Adipose tissue (tissue), 3 donors: ENCODE measurements at regions not wholly inside any gene's neighbourhood (a gene's known extent, or its start where the extent isn't known, plus 50 kb on each side); places are given as distances from the start of the nearest gene placed in this dataset.
"Not testable (repeated sequence)": the region's sequence is repeated elsewhere in the genome, so short reads cannot be mapped to it uniquely, and the experiment has no call there.

Experiments
- H3K27ac ChIP-seq: one replicate; pipeline ENCODE4 v1.5.1; 2013; ENCODE audit warnings: low read depth, low read length
- WGBS, 3 donors: extraction: QIAGEN DNeasy Blood & Tissue Kit; methylation state at CpG; one replicate each; pipeline ENCODE4 v1.1.7; 2013; 5-methylcytosine and 5-hydroxymethylcytosine counted together
- donor health status: healthy with polysubstance abuse.
- donor health status: Bipolar disorder and iron deficiency.
- donor health status: healthy.

- 93 to 97% (median 97%) methylated on average over 3 of the region's 3 CpGs for WGBS, 3 donors
- H3K27ac ChIP-seq: no peak overlapping the region
Observed at GRCh38 chr6:170145272-170145592, 145.6 kb downstream of the DLL1 start.

DNA sequence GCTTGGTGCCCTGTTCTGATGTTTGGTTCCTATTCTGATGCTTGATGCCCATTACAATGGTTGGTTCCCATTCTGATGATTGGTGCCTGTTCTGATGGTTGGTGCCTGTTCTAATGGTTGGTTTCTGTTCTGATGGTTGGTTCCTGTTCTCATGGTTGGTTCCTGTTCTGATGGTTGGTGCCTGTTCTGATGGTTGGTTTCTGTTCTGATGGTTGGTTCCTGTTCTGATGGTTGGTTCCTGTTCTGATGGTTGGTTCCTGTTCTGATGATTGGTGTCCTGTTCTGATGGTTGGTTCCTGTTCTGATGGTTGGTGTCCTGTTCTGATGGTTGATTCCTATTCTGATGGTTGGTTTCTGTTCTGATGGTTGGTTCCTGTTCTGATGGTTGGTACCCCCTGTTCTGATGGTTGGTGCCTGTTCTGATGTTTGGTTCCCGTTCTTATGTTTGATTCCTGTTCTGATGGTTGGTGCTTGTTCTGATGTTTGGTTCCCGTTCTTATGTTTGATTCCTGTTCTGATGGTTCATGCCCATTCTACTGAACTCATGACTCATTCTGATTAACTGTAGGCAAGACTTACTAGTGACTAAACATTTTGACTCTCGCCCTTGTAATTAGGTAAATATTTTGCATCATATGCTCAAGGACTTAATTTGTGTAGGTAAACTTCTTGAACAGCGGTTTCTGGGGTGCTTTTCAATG lies 146.2 kb downstream of the DLL1 start:
- H3K27ac ChIP-seq: no peak overlapping the region
- 49 to 77% (median 68%) methylated on average over 4 of the region's 4 CpGs for WGBS, 3 donors

DNA sequence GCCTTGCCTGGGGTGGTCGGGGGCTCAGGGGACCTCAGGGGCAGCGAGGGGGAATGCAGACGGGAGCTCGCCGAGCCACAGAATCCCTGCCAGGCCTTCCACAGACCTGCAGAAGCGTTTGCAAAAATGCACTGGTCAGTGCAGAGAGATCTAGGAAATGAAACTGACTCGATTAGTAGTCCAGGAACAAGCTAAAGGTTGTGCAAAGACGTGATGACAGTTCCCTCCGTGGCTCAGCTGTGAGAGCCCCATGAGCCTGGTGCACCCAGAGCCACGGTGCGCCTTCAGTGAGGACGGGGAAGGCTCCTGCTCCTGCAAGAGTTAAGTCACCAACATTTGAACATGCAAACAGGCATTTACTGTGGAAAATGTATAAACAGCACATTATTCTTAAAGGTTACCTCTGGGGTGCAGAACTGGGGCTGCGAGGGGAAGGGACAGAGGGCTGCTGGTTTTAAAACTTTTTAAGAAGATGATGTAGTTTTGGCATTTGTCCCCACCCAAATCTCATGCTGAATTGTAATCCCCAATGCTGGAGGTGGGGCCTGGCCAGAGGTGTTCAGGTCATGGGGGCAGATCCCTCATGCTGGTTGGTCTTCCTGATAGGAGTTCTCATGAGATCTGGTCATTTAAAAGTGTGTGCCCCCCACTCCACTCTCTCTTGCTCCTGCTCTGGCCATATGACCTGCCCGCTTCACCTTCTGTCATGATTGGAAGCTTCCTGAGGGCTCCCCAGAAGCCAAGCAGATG lies 147.3 kb downstream of the DLL1 start:
- 62 to 76% (median 69%) methylated on average over 14 of the region's 14 CpGs for WGBS, 3 donors

DNA sequence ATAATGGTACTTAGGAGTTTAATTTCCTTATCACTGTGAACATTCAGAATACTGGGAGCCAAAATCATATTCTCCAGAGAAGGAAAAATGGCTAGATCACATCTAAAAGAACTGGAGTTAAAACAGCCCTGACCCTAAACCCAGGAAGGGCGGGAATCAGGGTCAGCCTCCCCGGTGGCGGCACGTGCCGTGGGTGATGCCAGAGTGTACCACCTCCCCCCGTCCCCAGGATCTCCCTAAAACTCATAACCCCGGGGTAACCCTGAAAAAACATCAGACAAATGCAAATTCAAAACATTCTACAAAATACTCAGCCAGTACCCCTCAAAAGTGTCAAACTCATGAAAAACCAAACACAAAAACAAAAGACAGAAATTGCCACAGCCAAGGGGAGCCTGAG lies 148.3 kb downstream of the DLL1 start:
- 83 to 84% (median 83%) methylated on average over 7 of the region's 7 CpGs for WGBS, 3 donors
- no peak overlapping the region for H3K27ac ChIP-seq

More for the DNA sequence above, 147.3 kb downstream of the DLL1 start:
- H3K27ac ChIP-seq: no peak overlapping the region

- not testable (repeated sequence) for H3K27ac ChIP-seq
- WGBS, 3 donors: 87 to 92% (median 87%) methylated on average over 10 of the region's 10 CpGs
Observed at GRCh38 chr6:170141061-170141460, 149.8 kb downstream of the DLL1 start.

DNA sequence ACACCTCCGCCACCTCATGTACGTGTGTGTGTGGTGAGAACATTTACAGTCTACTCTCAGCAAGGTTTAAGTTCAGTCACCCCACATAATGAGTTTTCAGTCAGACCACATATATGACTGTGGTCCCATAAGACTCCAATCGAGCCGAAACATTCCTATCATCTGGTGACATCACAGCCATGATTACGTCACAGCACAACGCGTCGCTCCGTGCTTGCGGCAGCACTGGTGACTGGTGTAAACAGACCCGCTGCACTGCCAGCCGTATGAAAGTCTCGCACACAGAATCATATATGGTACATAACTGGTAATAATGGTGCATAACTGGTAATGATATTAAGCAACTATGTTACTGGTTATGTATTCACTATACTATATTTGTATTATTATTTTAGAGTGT lies 150.7 kb downstream of the DLL1 start:
- 85 to 89% (median 88%) methylated on average over 13 of the region's 13 CpGs for WGBS, 3 donors
- no peak overlapping the region for H3K27ac ChIP-seq

DNA sequence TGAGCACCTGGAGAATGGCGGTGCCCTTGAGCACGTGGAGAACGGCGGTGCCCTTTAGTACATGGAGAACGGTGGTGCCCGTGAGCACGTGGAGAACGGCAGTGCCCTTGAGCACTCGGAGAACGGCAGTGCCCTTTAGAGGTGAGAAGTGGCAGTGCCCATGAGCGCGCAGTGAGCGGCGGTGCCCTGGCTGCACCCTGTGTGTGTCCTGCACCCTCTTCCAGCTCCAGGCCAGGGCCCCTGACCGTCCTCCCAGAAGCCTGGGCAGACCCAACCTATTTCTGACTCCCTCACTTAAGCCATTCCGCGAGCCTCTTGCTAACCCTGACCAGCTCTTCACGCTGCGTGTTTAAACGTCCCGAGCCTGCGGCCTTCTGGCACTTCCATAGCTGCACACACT lies 151.3 kb downstream of the DLL1 start:
- WGBS, 3 donors: 89 to 94% (median 94%) methylated on average over 22 of the region's 22 CpGs
- no peak overlapping the region for H3K27ac ChIP-seq

DNA sequence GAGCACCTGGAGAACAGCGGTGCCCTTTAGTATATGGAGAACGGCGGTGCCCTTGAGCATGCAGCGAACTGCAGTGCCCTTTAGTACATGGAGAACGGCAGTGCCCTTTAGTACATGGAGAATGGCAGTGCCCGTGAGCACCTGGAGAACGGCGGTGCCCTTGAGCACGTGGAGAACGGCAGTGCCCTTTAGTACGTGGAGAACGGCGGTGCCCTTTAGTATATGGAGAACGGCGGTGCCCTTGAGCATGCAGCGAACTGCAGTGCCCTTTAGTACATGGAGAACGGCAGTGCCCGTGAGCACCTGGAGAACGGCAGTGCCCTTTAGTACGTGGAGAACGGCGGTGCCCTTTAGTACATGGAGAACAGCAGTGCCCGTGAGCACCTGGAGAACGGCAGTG lies 151.8 kb downstream of the DLL1 start:
- 91 to 94% (median 91%) methylated on average over 24 of the region's 24 CpGs for WGBS, 3 donors
- H3K27ac ChIP-seq: not testable (repeated sequence)

GRCh38 chr6:170137911-170138910 lies 152.7 kb downstream of the DLL1 start:
- no peak overlapping the region for H3K27ac ChIP-seq
- 74 to 82% (median 78%) methylated on average over 40 of the region's 40 CpGs for WGBS, 3 donors

- H3K27ac ChIP-seq: no peak overlapping the region
Observed at GRCh38 chr6:170137176-170137891, 153.5 kb downstream of the DLL1 start.

DNA sequence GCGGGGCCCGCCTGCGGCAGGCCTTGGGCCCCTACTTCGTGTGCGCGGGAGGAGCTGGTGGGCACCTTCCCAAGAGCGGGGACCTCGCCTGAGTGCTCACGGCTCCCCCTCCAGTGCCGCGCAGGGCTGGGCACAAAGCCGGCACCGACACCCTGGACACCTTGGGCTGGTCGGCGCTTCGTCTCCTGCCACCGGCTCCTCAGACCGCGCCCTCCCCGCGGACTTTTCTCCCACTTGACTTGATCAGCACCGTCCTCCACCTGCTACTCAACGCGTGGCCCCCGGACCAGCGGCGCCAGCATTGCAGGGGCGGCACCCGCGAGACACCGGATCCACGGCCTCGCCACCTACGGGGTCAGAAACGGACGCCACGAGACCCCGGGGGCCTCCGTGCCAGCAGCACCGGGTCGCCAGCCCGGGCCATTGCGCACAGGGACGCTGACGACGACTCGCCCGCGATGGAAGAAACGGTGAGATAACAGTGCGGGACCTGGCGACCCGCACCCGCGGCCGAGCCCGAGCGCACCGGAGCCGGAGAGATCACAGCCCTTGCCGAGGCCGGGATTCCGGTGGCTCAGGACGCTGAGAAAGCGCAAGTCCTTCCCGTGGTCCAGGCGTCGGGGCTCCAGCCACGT lies 154.2 kb downstream of the DLL1 start:
- no peak overlapping the region for H3K27ac ChIP-seq
- 91 to 95% (median 94%) methylated on average over 62 to 69 of the region's 69 CpGs for WGBS, 3 donors

More at GRCh38 chr6:170137176-170137891, 153.5 kb downstream of the DLL1 start:
- WGBS, 3 donors: 56 to 83% (median 61%) methylated on average over 50 of the region's 50 CpGs

DNA sequence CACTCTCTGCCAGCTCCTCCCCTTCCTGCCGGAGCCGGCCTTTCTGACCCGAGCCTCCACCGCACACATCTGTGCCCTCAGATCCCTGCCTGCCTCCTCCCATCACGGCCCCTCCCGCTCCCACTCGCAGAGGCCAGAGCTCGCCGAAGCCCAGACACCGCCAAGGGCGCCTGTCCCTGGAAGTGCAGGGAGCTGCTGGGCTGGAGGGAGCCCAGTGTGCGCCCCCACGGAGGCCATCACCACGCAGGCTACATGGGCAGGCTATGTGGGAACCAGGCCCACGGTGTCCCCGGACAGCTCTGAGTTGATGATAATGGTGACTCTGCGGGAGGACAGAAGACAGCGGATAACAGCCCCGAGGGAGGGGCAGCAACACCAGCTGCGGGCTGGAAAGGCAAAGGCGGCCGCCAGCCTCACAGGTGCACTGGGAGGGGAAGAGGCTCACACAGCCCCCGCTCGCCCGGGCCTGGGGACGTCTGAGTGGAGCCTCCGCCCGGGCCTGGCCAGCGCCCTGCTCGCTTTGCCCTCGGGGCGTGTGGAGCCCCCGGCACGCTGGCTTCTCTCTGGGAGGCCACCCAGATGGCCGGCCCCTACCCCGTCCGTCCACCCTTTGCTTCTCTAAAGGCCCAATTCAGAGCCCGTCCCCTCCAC lies 154.9 kb downstream of the DLL1 start:
- WGBS, 3 donors: 77 to 83% (median 80%) methylated on average over 35 to 38 of the region's 38 CpGs

GRCh38 chr6:170135461-170135820 lies 155.4 kb downstream of the DLL1 start:
- H3K27ac ChIP-seq: no peak overlapping the region
- 78 to 84% (median 78%) methylated on average over 16 of the region's 16 CpGs for WGBS, 3 donors

More for the DNA sequence above, 154.9 kb downstream of the DLL1 start:
- H3K27ac ChIP-seq: no peak overlapping the region

- no peak overlapping the region for H3K27ac ChIP-seq
- WGBS, 3 donors: 84 to 89% (median 85%) methylated on average over 29 to 31 of the region's 31 CpGs
Observed at GRCh38 chr6:170134471-170135440, 156.1 kb downstream of the DLL1 start.

- WGBS, 3 donors: 35 to 53% (median 46%) methylated on average over 17 of the region's 17 CpGs
- no peak overlapping the region for H3K27ac ChIP-seq
Observed at GRCh38 chr6:170134031-170134470, 156.8 kb downstream of the DLL1 start.

- WGBS, 3 donors: 91 to 96% (median 93%) methylated on average over 10 of the region's 10 CpGs
- H3K27ac ChIP-seq: no peak overlapping the region
Observed at GRCh38 chr6:170132561-170132991, 158.3 kb downstream of the DLL1 start.
